PC-3 (cell line): ENCODE measurements at regions not wholly inside any gene's neighbourhood (a gene's known extent, or its start where the extent isn't known, plus 50 kb on each side); places are given as distances from the start of the nearest gene placed in this dataset.
A peak's percentile ranks its signal among the peaks of the same experiment; 100 is the strongest.

Source experiments
- ATAC-seq: fragments of 200-7000 bp; cut with Tn5 transposase; 2 replicates; pipeline ENCODE4 v1.9.1; 2020; ENCODE audit warnings: mild to moderate bottlenecking, moderate library complexity
- BruUV-seq: library from RNA; stranded (reverse); fragments of 400-500 nt; replicated peaks from 2 replicates; lab custom pipeline; 2021; lab: Mats Ljungman, UMichigan
- CTCF ChIA-PET: fragments of 300-600 bp; sonication (Branson Sonifier 250); formaldehyde crosslinking; loops from one replicate; lab custom pipeline; 2022; ENCODE audit warnings: antibody characterized with exemption; lab: Charles Lee
- POLR2A ChIA-PET: fragments of 300-600 bp; sonication (Branson Sonifier 250); formaldehyde crosslinking; loops from one replicate; lab custom pipeline; 2022; ENCODE audit warnings: antibody characterized with exemption; ENCODE audit not compliant: unreplicated experiment; lab: Charles Lee
- DNase-seq: peaks from one replicate; pipeline ENCODE4 v3.0.0-alpha.2; 2015
- H2AFZ ChIP-seq: fragments of 300-600 bp; sonication (generic); 2 replicates; pipeline ENCODE4 v1.6.0; 2016; ENCODE audit warnings: antibody characterized with exemption, low read length
- H3F3A ChIP-seq: fragments of 300-600 bp; sonication (generic); one replicate; pipeline ENCODE4 v1.6.0; 2017; ENCODE audit warnings: antibody characterized with exemption, low read length, control low read depth, mild to moderate bottlenecking; ENCODE audit not compliant: unreplicated experiment
- H3K27ac ChIP-seq: fragments of 300-600 bp; sonication (generic); 2 replicates; pipeline ENCODE4 v1.5.1; 2016; ENCODE audit warnings: mild to moderate bottlenecking, low read length
- H3K27me3 ChIP-seq: fragments of 300-600 bp; sonication (generic); 2 replicates; pipeline ENCODE4 v1.6.1; 2016; ENCODE audit warnings: low read length, mixed read lengths
- H3K36me3 ChIP-seq: fragments of 300-600 bp; sonication (generic); 2 replicates; pipeline ENCODE4 v1.6.1; 2016; ENCODE audit warnings: low read depth, mixed run types, low read length, mixed read lengths
- H3K4me1 ChIP-seq: fragments of 300-600 bp; sonication (generic); 2 replicates; pipeline ENCODE4 v1.5.1; 2016; ENCODE audit warnings: low read length; ENCODE audit not compliant: insufficient read depth
- H3K4me2 ChIP-seq: fragments of 300-600 bp; sonication (generic); 2 replicates; pipeline ENCODE4 v1.6.0; 2016; ENCODE audit warnings: low read length
- H3K4me3 ChIP-seq: fragments of 300-600 bp; sonication (generic); 2 replicates; pipeline ENCODE4 v1.5.1; 2016; ENCODE audit warnings: mild to moderate bottlenecking, low read length, mixed read lengths
- H3K79me2 ChIP-seq: fragments of 300-600 bp; sonication (generic); 2 replicates; pipeline ENCODE4 v1.6.1; 2017; ENCODE audit warnings: low read length, mixed read lengths
- H3K9ac ChIP-seq: fragments of 300-600 bp; sonication (generic); 2 replicates; pipeline ENCODE4 v1.6.0; 2016; ENCODE audit warnings: mild to moderate bottlenecking, low read length
- H3K9me2 ChIP-seq: fragments of 300-600 bp; sonication (generic); replicated peaks from 2 replicates; pipeline ENCODE4 v1.6.1; 2016; ENCODE audit warnings: mixed run types, low read length, mixed read lengths
- H3K9me3 ChIP-seq: fragments of 300-600 bp; sonication (generic); 2 replicates; pipeline ENCODE4 v1.6.1; 2016; ENCODE audit warnings: low read length, mixed read lengths
- H4K20me1 ChIP-seq: fragments of 300-600 bp; sonication (generic); 2 replicates; pipeline ENCODE4 v1.6.1; 2016; ENCODE audit warnings: low read length, mixed read lengths
- CTCF ChIP-seq: fragments of 300-600 bp; sonication (generic); conservative IDR thresholded peaks from 2 replicates; pipeline ENCODE4 v1.5.1; 2017; ENCODE audit warnings: antibody characterized with exemption, low read depth, mild to moderate bottlenecking, low read length
- EZH2 ChIP-seq: fragments of 300-600 bp; sonication (generic); IDR thresholded peaks from one replicate; pipeline ENCODE4 v1.6.1; 2017; ENCODE audit warnings: antibody characterized with exemption, mild to moderate bottlenecking, low read length; ENCODE audit not compliant: unreplicated experiment
- EZH2phosphoT487 ChIP-seq: fragments of 300-600 bp; sonication (generic); IDR thresholded peaks from 2 replicates; pipeline ENCODE4 v1.6.1; 2018; ENCODE audit warnings: mild to moderate bottlenecking, antibody characterized with exemption, low read length, borderline replicate concordance
- intact Hi-C: fragments of 100-400 bp; cut with micrococcal nuclease; formaldehyde crosslinking; loops from 2 replicates; pipeline ENCODE4 v1.9.0; 2023

GRCh38 chr1:199422206-199422605 lies 605.3 kb upstream of the NR5A2 start:
- no peaks in the 10 kb centered on the region for H4K20me1 ChIP-seq
- no peaks in the 10 kb centered on the region for H3K9me3 ChIP-seq
- H3K4me3 ChIP-seq = no peak overlapping the region
- ATAC-seq = peak; percentile 80
- ChIA-PET POLR2A (no interaction called here), CTCF (interaction anchor here (0.6 to 1.3 kb wide), 4 partner anchors 115 to 666 kb away, joined by 3 to 4 read pairs (median 3); no protein-coding TSS in a partner anchor)
- H3K9me2 ChIP-seq = no peaks in the 10 kb centered on the region
- TF ChIP-seq EZH2phosphoT487 = no peak
- peak; percentile 55 for TF ChIP-seq CTCF
- no TSS peak for BruUV-seq
- intact Hi-C loops = loop anchor here (1.0 to 5.0 kb wide), 2 partner anchors 300 to 651 kb away; no protein-coding TSS in a partner anchor
- no peaks in the 10 kb centered on the region for H3K4me1 ChIP-seq
- peak; percentile 53 for DNase-seq
- H3K27me3 ChIP-seq = no peaks in the 10 kb centered on the region
- H3K79me2 ChIP-seq = no peaks in the 10 kb centered on the region
- no peak overlapping the region for H3K9ac ChIP-seq
- H3F3A ChIP-seq = no peaks in the 10 kb centered on the region
- no peak overlapping the region for H3K4me2 ChIP-seq
- H3K36me3 ChIP-seq = no peaks in the 10 kb centered on the region
- no peak overlapping the region for H3K27ac ChIP-seq
- peak overlapping the region; percentile 57; the same call in 1 of the 2 replicates for H2AFZ ChIP-seq

- H3K9ac ChIP-seq = no peak overlapping the region
- BruUV-seq = no TSS peak
These were observed 579.6 kb upstream of the NR5A2 start for GRCh38 chr1:199447906-199448305.

GRCh38 chr1:199448646-199449045 lies 578.9 kb upstream of the NR5A2 start:
- H3K36me3 ChIP-seq = no peaks in the 10 kb centered on the region
- no peak for DNase-seq
- H2AFZ ChIP-seq = no peak overlapping the region
- H3K9me3 ChIP-seq = no peaks in the 10 kb centered on the region
- H3K27ac ChIP-seq = no peak overlapping the region
- ChIA-PET POLR2A (no interaction called here), CTCF (no interaction called here)
- TF ChIP-seq EZH2 (no peak), EZH2phosphoT487 (no peak), CTCF (no peak)
- no peak for ATAC-seq
- BruUV-seq = no TSS peak
- H3K9ac ChIP-seq = no peak overlapping the region
- H3K9me2 ChIP-seq = no peaks in the 10 kb centered on the region
- H3K27me3 ChIP-seq = no peaks in the 10 kb centered on the region
- H3K4me1 ChIP-seq = no peaks in the 10 kb centered on the region
- H3K4me2 ChIP-seq = no peak overlapping the region
- H4K20me1 ChIP-seq = no peaks in the 10 kb centered on the region
- intact Hi-C loops = no loop called here
- no peak overlapping the region for H3K4me3 ChIP-seq
- no peaks in the 10 kb centered on the region for H3F3A ChIP-seq
- H3K79me2 ChIP-seq = no peaks in the 10 kb centered on the region

More at GRCh38 chr1:199447906-199448305, 579.6 kb upstream of the NR5A2 start:
- no peaks in the 10 kb centered on the region for H4K20me1 ChIP-seq
- no peaks in the 10 kb centered on the region for H3K27me3 ChIP-seq
- ChIA-PET POLR2A (no interaction called here), CTCF (no interaction called here)
- H2AFZ ChIP-seq = no peak overlapping the region
- intact Hi-C loops = no loop called here
- no peaks in the 10 kb centered on the region for H3K36me3 ChIP-seq
- no peak for TF ChIP-seq CTCF
- TF ChIP-seq EZH2phosphoT487 = no peak
- no peak overlapping the region for H3K4me3 ChIP-seq
- no peaks in the 10 kb centered on the region for H3F3A ChIP-seq
- no peak overlapping the region for H3K27ac ChIP-seq
- H3K9me3 ChIP-seq = no peaks in the 10 kb centered on the region
- no peaks in the 10 kb centered on the region for H3K79me2 ChIP-seq
- no peak for ATAC-seq
- H3K4me1 ChIP-seq = no peaks in the 10 kb centered on the region
- H3K4me2 ChIP-seq = no peak overlapping the region
- no peaks in the 10 kb centered on the region for H3K9me2 ChIP-seq
- no peak for DNase-seq
